HEK293T (cell line): ENCODE measurements at regions not wholly inside any gene's neighbourhood (a gene's known extent, or its start where the extent isn't known, plus 50 kb on each side); places are given as distances from the start of the nearest gene placed in this dataset.

Source experiments
- ARNT ChIP-seq: fragments of 450-650 bp; IDR thresholded peaks from 2 replicates; pipeline ENCODE4 v1.6.1; 2017; ENCODE audit warnings: mild to moderate bottlenecking
- BHLHE40 ChIP-seq: fragments of 450-650 bp; IDR thresholded peaks from 2 replicates; pipeline ENCODE4 v1.6.1; 2016; ENCODE audit warnings: mild to moderate bottlenecking, moderate library complexity, borderline replicate concordance
- ELF4 ChIP-seq: fragments of 450-650 bp; IDR thresholded peaks from 2 replicates; pipeline ENCODE4 v1.6.1; 2017; ENCODE audit warnings: antibody characterized with exemption
- FOXM1 ChIP-seq: fragments of 450-650 bp; IDR thresholded peaks from 2 replicates; pipeline ENCODE4 v1.6.1; 2017; ENCODE audit warnings: mild to moderate bottlenecking, borderline replicate concordance
- HDGF ChIP-seq: fragments of 450-650 bp; IDR thresholded peaks from 2 replicates; pipeline ENCODE4 v1.6.1; 2017; ENCODE audit warnings: antibody characterized with exemption, borderline replicate concordance
- L3MBTL2 ChIP-seq: fragments of 450-650 bp; conservative IDR thresholded peaks from 2 replicates; pipeline ENCODE4 v1.6.1; 2016; ENCODE audit warnings: mild to moderate bottlenecking
- LEF1 ChIP-seq: fragments of 450-650 bp; IDR thresholded peaks from 2 replicates; pipeline ENCODE4 v1.6.1; 2017; ENCODE audit warnings: mild to moderate bottlenecking, borderline replicate concordance
- NFRKB ChIP-seq: fragments of 450-650 bp; IDR thresholded peaks from 2 replicates; pipeline ENCODE4 v1.6.1; 2016; ENCODE audit warnings: mild to moderate bottlenecking, moderate library complexity
- SP1 ChIP-seq: fragments of 450-650 bp; IDR thresholded peaks from 2 replicates; pipeline ENCODE4 v1.6.1; 2017
- SUZ12 ChIP-seq: fragments of 450-650 bp; IDR thresholded peaks from 2 replicates; pipeline ENCODE4 v1.6.1; 2016; ENCODE audit warnings: mild to moderate bottlenecking
- TARDBP ChIP-seq: fragments of 450-650 bp; IDR thresholded peaks from 2 replicates; pipeline ENCODE4 v1.6.1; 2016
- TF ChIP-seq, protein P1 (sequence below): fragments of 450-650 bp; IDR thresholded peaks from 2 replicates; pipeline ENCODE4 v1.6.1; 2016

DNA sequence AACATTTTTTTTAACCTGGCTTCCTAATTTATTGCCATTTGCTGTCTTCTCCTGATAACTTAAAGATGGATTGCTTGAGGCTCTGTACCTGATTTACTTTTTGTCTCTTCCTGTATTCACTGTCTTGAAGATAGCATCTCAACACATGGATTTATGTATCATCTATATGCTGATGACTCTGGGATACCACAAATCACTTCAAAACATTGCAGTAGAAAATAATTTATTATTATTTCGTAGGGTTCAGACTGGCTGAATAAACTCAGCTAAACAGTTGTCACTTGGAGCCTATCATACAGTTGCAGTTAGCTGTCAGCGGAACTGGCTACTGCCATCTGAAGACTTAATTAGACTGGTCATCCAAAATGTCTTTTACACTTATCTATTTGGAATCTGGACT lies 1025.2 kb upstream of the CDH18 start:
- TF ChIP-seq FOXM1, result no peak
- no peak for TF ChIP-seq NFRKB
- TF ChIP-seq BHLHE40, result no peak
- no peak for TF ChIP-seq TARDBP
- no peak for TF ChIP-seq SP1
- TF ChIP-seq ELF4, result no peak
- TF ChIP-seq L3MBTL2, result no peak
- no peak for TF ChIP-seq LEF1
- TF ChIP-seq SUZ12, result no peak
- no peak for TF ChIP-seq ARNT
- no peak for TF ChIP-seq HDGF
- TF ChIP-seq, protein P1, sequence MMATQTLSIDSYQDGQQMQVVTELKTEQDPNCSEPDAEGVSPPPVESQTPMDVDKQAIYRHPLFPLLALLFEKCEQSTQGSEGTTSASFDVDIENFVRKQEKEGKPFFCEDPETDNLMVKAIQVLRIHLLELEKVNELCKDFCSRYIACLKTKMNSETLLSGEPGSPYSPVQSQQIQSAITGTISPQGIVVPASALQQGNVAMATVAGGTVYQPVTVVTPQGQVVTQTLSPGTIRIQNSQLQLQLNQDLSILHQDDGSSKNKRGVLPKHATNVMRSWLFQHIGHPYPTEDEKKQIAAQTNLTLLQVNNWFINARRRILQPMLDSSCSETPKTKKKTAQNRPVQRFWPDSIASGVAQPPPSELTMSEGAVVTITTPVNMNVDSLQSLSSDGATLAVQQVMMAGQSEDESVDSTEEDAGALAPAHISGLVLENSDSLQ, result no peak
